AG04449 (cell line): ENCODE measurements at regions not wholly inside any gene's neighbourhood (a gene's known extent, or its start where the extent isn't known, plus 50 kb on each side); places are given as distances from the start of the nearest gene placed in this dataset.

Source experiments
- CTCF ChIA-PET: fragments of 350-600 bp; formaldehyde crosslinking; extraction: SDS; loops from one replicate; lab custom pipeline; 2021; ENCODE audit warnings: antibody characterized with exemption; lab: Yijun Ruan, JAX
- POLR2A ChIA-PET: fragments of 400-600, 350-600 bp; formaldehyde crosslinking; extraction: SDS; loops from one replicate; lab custom pipeline; 2020; ENCODE audit warnings: antibody characterized with exemption, inconsistent platforms; lab: Yijun Ruan, JAX
- DNase-seq: peaks from one replicate; pipeline ENCODE4 v3.0.0-alpha.2; 2010; ENCODE audit warnings: low read depth, low spot score
- H3K4me3 ChIP-seq: 2 replicates; pipeline ENCODE4 v1.5.1; 2011; ENCODE audit warnings: low read depth, mild to moderate bottlenecking, control low read depth, low read length
- TF ChIP-seq, protein P1 (sequence below): IDR thresholded peaks from one replicate; pipeline ENCODE4 v1.5.1; 2011; ENCODE audit warnings: mild to moderate bottlenecking, moderate library complexity, low read length, control low read depth, inconsistent platforms; ENCODE audit not compliant: insufficient read depth; ENCODE audit errors: missing control alignments

DNA sequence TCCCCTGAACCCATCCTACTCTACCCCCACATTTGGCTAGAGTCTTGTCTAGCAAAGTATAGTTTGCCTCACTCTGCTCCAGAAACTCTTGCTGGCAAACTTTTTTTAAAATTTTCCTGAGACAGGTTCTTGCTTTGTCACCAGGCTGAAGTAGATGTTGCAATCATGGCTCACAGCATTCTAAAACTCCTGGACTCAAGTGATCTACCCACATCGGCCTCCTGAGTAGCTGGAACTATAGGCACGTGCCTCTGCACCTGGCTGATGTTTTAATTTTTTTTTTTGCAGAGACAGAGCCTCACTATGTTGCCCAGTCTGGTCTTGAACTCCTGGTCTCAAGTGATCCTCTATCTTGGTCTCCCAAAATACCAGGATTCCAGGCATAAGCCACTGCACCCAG lies 175.8 kb upstream of the FBXL17 start:
- TF ChIP-seq, protein P1, sequence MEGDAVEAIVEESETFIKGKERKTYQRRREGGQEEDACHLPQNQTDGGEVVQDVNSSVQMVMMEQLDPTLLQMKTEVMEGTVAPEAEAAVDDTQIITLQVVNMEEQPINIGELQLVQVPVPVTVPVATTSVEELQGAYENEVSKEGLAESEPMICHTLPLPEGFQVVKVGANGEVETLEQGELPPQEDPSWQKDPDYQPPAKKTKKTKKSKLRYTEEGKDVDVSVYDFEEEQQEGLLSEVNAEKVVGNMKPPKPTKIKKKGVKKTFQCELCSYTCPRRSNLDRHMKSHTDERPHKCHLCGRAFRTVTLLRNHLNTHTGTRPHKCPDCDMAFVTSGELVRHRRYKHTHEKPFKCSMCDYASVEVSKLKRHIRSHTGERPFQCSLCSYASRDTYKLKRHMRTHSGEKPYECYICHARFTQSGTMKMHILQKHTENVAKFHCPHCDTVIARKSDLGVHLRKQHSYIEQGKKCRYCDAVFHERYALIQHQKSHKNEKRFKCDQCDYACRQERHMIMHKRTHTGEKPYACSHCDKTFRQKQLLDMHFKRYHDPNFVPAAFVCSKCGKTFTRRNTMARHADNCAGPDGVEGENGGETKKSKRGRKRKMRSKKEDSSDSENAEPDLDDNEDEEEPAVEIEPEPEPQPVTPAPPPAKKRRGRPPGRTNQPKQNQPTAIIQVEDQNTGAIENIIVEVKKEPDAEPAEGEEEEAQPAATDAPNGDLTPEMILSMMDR: no peak

DNA sequence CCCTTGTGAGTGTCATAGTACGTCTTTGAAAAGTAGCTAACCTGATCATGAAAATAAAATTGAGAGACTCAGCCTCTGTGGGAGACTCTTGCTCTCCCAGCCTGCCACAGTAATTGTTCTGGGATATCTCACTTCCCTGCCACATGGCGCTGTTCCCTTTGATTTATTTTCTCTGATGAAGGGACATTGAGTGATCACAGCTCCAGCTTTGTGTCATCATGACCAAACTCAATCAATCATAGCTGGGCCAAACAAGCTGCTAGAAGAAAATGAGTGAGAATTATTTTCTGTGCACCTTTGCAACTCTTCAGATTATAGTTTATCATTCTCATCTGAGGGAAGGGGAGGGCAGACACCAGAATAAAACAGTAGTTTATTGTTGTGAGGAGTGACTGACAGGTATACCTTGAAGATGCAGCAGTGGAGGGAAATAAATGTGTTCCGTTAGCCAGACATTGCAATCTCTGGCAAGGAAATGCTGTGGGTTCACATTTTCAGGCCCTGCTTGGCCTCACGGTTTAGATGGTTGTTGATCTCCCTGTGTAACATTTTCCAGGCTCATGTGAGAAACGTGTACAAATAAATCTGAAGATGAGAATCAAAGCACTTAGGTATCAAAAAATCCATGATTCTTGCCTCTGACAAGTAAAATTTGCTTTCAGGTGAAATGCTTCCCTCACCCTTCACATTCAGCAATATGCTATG lies 174.7 kb upstream of the FBXL17 start:
- no peak for DNase-seq
- CTCF ChIA-PET: no interaction called here
- POLR2A ChIA-PET: no interaction called here
- H3K4me3 ChIP-seq: no peak overlapping the region
- TF ChIP-seq, protein P1: no peak

More for the DNA sequence above, 175.8 kb upstream of the FBXL17 start:
- DNase-seq: no peak
- no peak overlapping the region for H3K4me3 ChIP-seq
- ChIA-PET CTCF (no interaction called here), POLR2A (no interaction called here)

DNA sequence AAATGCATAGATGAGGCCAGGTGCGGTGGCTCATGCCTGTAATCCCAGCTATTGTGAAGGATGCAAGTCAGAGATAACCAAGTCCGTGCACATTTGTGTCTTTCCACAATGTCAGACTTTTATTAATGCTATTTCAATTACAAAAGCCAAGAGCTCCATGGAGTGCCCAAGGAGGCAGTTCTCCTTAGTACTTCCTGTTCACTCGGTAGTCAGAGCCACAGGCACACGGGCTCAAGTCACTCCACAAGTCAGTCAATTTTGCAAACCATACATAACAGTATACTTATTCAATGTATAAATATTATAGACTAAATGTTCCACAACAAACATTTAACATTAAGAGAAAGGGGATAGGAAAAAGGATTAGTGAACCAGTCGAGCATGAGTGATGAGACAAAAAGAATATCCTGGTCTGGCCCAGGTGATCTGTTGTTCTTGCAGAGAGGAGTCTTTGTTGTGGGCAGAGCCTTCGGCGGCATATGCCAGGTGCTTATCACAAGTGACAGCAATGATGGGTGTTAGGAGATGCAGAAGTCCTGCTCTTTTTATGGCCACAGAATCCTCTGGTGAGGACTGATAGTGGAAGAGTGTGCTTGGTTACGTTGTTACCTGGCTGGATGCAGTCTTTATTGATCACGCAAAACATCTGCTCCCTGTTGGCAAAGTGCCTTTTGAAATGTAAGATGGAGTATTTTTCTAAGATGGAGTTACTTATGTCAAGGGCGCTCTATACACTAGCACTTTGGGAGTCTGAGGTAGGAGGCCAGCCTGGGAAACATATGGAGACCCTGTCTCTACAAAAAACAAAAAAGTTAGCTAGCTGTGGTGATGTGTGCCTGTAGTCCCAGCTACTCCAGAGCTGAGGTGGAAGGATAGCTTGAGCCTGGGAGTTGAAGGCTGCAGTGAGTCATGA lies 167.0 kb upstream of the FBXL17 start:
- DNase-seq: no peak
- H3K4me3 ChIP-seq: no peak overlapping the region
- POLR2A ChIA-PET: no interaction called here
- TF ChIP-seq, protein P1: no peak
- CTCF ChIA-PET: no interaction called here

DNA sequence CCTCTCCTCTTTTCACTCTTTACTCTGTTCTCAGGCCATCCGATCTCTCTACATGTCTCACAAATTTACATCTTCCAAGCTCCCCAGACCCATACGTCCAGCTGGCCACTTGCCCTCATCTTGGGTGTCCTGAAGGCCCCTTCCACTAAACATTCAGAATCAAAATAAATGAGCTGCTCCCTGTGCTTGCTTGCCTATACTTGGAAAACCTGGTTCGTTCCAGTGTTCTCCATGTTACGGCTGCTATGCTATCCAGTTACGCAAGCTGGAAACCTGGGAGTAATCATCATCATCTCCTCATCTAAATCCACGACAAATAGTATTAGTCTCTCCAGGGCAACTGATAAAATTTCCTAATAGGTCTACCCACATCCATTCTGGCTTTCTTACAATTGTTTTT lies 165.0 kb upstream of the FBXL17 start:
- ChIA-PET POLR2A (no interaction called here), CTCF (interaction anchor here (1.5 kb wide), 1 partner anchor 25 kb away, joined by 4 read pairs; no protein-coding TSS in a partner anchor)
- DNase-seq: no peak
- TF ChIP-seq, protein P1: no peak
- no peak overlapping the region for H3K4me3 ChIP-seq

DNA sequence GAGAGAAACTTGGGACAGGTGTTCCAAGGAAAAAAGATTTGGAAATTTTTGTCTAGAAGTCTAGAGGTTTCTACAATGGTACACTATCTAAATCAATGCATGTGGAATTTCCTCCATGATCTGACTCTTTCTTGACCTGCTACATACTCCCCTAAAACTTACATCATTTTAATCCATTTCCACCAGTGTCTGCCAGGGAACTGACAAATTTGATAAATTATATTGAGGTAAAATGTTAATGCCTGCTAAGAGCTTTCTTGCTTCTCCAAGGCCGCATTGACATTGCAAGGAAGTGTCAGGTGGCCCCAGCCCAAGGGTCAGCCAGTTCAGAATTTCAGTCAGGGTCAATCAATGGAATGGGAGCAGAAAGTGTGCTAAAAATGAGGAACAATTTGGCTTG lies 163.4 kb upstream of the FBXL17 start:
- ChIA-PET CTCF (interaction anchor here (1.5 kb wide), 1 partner anchor 24 kb away, joined by 4 read pairs; no protein-coding TSS in a partner anchor), POLR2A (no interaction called here)

More for the DNA sequence above, 163.4 kb upstream of the FBXL17 start:
- no peak for DNase-seq
- TF ChIP-seq, protein P1: no peak
- no peak overlapping the region for H3K4me3 ChIP-seq
